ENCODE measurements at regions not wholly inside any gene's neighbourhood (a gene's known extent, or its start where the extent isn't known, plus 50 kb on each side); places are given as distances from the start of the nearest gene placed in this dataset.

GRCh38 chr2:59183070-59183469 lies 941.9 kb upstream of the FANCL start:
- TF ChIP-seq CTCF (IDR thresholded peaks at IDR 0.05; ENCODE audit: unreplicated experiment): no peak
- no peak overlapping the region for H3K27ac Mint-ChIP-seq (ENCODE audit: unreplicated experiment)
- BruUV-seq (replicated peaks): no TSS peak
- no peaks in the 10 kb centered on the region for H3K4me1 Mint-ChIP-seq (ENCODE audit: low read depth, unreplicated experiment)
- no peak for DNase-seq
- no peaks in the 10 kb centered on the region for H3K36me3 Mint-ChIP-seq (ENCODE audit: insufficient read depth, unreplicated experiment)
- no peak overlapping the region for H3K4me3 Mint-ChIP-seq (ENCODE audit: low read depth, unreplicated experiment)
- peaks cover 16% of the 10 kb centered on the region for H3K27me3 Mint-ChIP-seq (ENCODE audit: unreplicated experiment)
- CTCF ChIA-PET: no interaction called here
- intact Hi-C loops (cut with micrococcal nuclease; ENCODE audit: unreplicated experiment): loop anchor here (2.0 to 5.0 kb wide), 3 partner anchors 421 to 736 kb away; no protein-coding TSS in a partner anchor
- H3K9me3 Mint-ChIP-seq (ENCODE audit: low read depth, unreplicated experiment): no peaks in the 10 kb centered on the region

DNA sequence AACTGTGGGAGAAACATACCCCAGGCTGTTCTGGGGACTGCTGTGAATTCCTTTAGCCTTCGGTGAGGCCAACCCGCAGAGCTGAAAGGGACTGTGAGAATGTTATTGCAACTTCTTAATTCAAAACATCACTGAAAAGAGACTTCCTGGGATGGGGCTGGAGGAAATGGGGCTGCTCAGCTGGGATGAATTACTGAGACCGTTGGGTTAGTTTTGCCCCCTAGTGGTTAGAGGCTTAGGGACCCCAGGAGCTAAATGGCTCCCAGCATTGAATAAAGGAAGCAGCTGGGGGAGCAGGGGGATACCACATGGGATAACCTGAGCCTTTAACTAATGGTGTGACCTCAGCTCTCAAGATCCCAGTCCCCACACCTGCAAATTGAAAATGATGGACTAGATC lies 941.1 kb upstream of the FANCL start:
- peak; percentile 25 for DNase-seq
- H3K4me1 Mint-ChIP-seq (ENCODE audit: low read depth, unreplicated experiment): no peaks in the 10 kb centered on the region
- peaks cover 16% of the 10 kb centered on the region for H3K27me3 Mint-ChIP-seq (ENCODE audit: unreplicated experiment)
- no peak overlapping the region for H3K27ac Mint-ChIP-seq (ENCODE audit: unreplicated experiment)
- H3K4me3 Mint-ChIP-seq (ENCODE audit: low read depth, unreplicated experiment): no peak overlapping the region
- H3K36me3 Mint-ChIP-seq (ENCODE audit: insufficient read depth, unreplicated experiment): no peaks in the 10 kb centered on the region
- no peaks in the 10 kb centered on the region for H3K9me3 Mint-ChIP-seq (ENCODE audit: low read depth, unreplicated experiment)
- BruUV-seq (replicated peaks): no TSS peak
- intact Hi-C loops (cut with micrococcal nuclease; ENCODE audit: unreplicated experiment): loop anchor here (2.0 to 5.0 kb wide), 3 partner anchors 420 to 735 kb away; no protein-coding TSS in a partner anchor
- CTCF ChIA-PET: interaction anchor here (0.8 kb wide), 1 partner anchor 733 kb away, joined by 3 read pairs; no protein-coding TSS in a partner anchor
- TF ChIP-seq CTCF (IDR thresholded peaks at IDR 0.05; ENCODE audit: unreplicated experiment): peak; percentile 38

GRCh38 chr2:59181347-59181746 lies 940.2 kb upstream of the FANCL start:
- Mint-ChIP-seq H3K4me1 (ENCODE audit: low read depth, unreplicated experiment) (no peaks in the 10 kb centered on the region), H3K27ac (ENCODE audit: unreplicated experiment) (no peak overlapping the region), H3K9me3 (ENCODE audit: low read depth, unreplicated experiment) (no peaks in the 10 kb centered on the region), H3K36me3 (ENCODE audit: insufficient read depth, unreplicated experiment) (no peaks in the 10 kb centered on the region), H3K27me3 (ENCODE audit: unreplicated experiment) (peaks cover 16% of the 10 kb centered on the region), H3K4me3 (ENCODE audit: low read depth, unreplicated experiment) (no peak overlapping the region)
- intact Hi-C loops (cut with micrococcal nuclease; ENCODE audit: unreplicated experiment): loop anchor here (5.0 kb wide), 2 partner anchors 419 to 734 kb away; no protein-coding TSS in a partner anchor
- no TSS peak for BruUV-seq (replicated peaks)
- CTCF ChIA-PET: no interaction called here
- DNase-seq: no peak
- no peak for TF ChIP-seq CTCF (IDR thresholded peaks at IDR 0.05; ENCODE audit: unreplicated experiment)

DNA sequence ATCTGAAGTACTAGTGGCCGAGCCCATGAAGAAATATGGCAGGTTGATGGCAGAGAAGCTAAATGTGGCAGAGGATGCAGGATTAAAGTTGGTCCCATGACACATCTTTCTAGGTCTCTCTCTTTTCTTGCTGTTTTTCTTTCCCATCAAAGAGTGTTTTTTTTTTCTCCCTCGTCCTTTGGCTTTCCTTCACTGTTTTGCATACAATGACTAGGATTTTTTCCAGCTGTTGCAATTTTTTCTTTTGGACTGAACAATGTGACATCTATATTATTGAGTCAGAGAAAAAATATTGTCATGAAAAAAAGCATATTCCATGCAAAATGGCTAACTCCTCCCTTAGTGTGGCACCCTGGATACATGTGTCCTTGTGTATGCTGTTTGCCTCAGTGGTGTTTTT lies 939.5 kb upstream of the FANCL start:
- no peak for DNase-seq
- no peak overlapping the region for H3K27ac Mint-ChIP-seq (ENCODE audit: unreplicated experiment)
- H3K27me3 Mint-ChIP-seq (ENCODE audit: unreplicated experiment): peaks cover 17% of the 10 kb centered on the region
- no TSS peak for BruUV-seq (replicated peaks)
- H3K4me3 Mint-ChIP-seq (ENCODE audit: low read depth, unreplicated experiment): no peak overlapping the region
- H3K9me3 Mint-ChIP-seq (ENCODE audit: low read depth, unreplicated experiment): no peaks in the 10 kb centered on the region
- CTCF ChIA-PET: no interaction called here
- H3K36me3 Mint-ChIP-seq (ENCODE audit: insufficient read depth, unreplicated experiment): no peaks in the 10 kb centered on the region
- H3K4me1 Mint-ChIP-seq (ENCODE audit: low read depth, unreplicated experiment): no peaks in the 10 kb centered on the region
- TF ChIP-seq CTCF (IDR thresholded peaks at IDR 0.05; ENCODE audit: unreplicated experiment): no peak
- intact Hi-C loops (cut with micrococcal nuclease; ENCODE audit: unreplicated experiment): loop anchor here (5.0 kb wide), 2 partner anchors 418 to 733 kb away; no protein-coding TSS in a partner anchor

All from Calu3 (cell line).